Brain microvascular endothelial cell (primary cell): ENCODE measurements at regions not wholly inside any gene's neighbourhood (a gene's known extent, or its start where the extent isn't known, plus 50 kb on each side); places are given as distances from the start of the nearest gene placed in this dataset.
"Not testable (repeated sequence)": the region's sequence is repeated elsewhere in the genome, so short reads cannot be mapped to it uniquely, and the experiment has no call there.

Experiments
- DNase-seq: peaks from one replicate; pipeline ENCODE4 v3.0.0-alpha.2; 2020
- H3K27ac ChIP-seq: fragments of 250-450 bp; sonication (Bioruptor Pico); 2 replicates; pipeline ENCODE4 v1.5.1; 2020; ENCODE audit warnings: mild to moderate bottlenecking, moderate library complexity
- H3K27me3 ChIP-seq: fragments of 250-450 bp; sonication (Bioruptor Pico); replicated peaks from 2 replicates; pipeline ENCODE4 v1.5.1; 2020; ENCODE audit warnings: mild to moderate bottlenecking
- H3K36me3 ChIP-seq: fragments of 250-450 bp; sonication (Bioruptor Pico); replicated peaks from 2 replicates; pipeline ENCODE4 v1.5.1; 2020; ENCODE audit warnings: mild to moderate bottlenecking
- H3K4me3 ChIP-seq: 2 replicates; pipeline ENCODE4 v1.5.1; 2011; ENCODE audit warnings: low read depth, mild to moderate bottlenecking, control low read depth, low read length, moderate library complexity
- in situ Hi-C: cut with HindIII; loops from 2 replicates; pipeline ENCODE4 v1.10.0; 2017; ENCODE audit warnings: low sequenced_read_pairs, low pct_ligation_motif_present
- TF ChIP-seq, protein P1 (sequence below): IDR thresholded peaks from 2 replicates; pipeline ENCODE4 v1.5.1; 2011; ENCODE audit warnings: low read depth, mild to moderate bottlenecking, moderate library complexity, low read length, control low read depth, inconsistent platforms; ENCODE audit errors: missing control alignments

DNA sequence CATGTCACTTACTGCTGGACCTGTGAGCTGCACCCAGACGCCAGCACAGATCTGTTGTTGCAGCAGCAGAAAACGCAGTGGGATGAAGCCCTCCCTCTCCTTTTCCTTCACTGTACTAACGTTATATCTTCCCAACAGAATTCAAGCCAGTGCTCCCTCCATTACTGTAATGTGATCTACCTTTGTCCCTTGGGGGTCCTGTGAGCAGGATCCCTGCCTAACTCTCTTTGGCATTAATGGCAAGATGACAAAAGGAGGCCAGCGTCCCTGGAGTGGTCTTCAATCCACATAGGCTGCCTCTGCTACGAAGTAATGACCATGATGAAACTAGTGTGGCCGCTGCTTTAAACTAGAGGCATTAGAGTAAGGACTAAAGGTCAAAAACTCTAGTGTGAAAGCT, 69.3 kb upstream of the SOX14 start:
- TF ChIP-seq, protein P1, sequence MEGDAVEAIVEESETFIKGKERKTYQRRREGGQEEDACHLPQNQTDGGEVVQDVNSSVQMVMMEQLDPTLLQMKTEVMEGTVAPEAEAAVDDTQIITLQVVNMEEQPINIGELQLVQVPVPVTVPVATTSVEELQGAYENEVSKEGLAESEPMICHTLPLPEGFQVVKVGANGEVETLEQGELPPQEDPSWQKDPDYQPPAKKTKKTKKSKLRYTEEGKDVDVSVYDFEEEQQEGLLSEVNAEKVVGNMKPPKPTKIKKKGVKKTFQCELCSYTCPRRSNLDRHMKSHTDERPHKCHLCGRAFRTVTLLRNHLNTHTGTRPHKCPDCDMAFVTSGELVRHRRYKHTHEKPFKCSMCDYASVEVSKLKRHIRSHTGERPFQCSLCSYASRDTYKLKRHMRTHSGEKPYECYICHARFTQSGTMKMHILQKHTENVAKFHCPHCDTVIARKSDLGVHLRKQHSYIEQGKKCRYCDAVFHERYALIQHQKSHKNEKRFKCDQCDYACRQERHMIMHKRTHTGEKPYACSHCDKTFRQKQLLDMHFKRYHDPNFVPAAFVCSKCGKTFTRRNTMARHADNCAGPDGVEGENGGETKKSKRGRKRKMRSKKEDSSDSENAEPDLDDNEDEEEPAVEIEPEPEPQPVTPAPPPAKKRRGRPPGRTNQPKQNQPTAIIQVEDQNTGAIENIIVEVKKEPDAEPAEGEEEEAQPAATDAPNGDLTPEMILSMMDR: no peak
- Histone ChIP-seq H3K27ac (no peak overlapping the region), H3K27me3 (no peaks in the 10 kb centered on the region), H3K36me3 (no peaks in the 10 kb centered on the region), H3K4me3 (no peak overlapping the region)
- in situ Hi-C loops: no loop called here
- DNase-seq: no peak

DNA sequence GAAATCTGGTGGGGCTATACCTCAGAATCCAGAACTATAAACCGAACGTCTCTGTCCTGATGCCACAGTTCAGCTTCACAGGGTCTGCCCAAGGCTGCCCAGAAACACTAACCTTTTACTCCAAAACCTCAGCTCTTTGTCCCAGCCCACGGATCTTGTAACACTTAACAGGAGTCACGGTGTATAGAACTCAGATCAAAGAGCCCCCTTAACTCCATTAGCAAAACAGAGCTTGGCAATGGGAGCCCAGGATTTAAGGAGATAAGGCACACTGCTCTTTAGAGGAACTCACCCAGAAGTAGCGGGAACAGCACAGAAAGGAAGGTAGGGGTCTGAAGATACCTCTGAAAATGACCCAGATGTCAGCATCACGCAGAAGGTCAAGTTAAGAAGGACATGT, 68.8 kb upstream of the SOX14 start:
- H3K27me3 ChIP-seq: no peaks in the 10 kb centered on the region
- H3K4me3 ChIP-seq: no peak overlapping the region
- DNase-seq: no peak
- TF ChIP-seq, protein P1: no peak
- H3K36me3 ChIP-seq: no peaks in the 10 kb centered on the region
- H3K27ac ChIP-seq: no peak overlapping the region
- in situ Hi-C loops: no loop called here

DNA sequence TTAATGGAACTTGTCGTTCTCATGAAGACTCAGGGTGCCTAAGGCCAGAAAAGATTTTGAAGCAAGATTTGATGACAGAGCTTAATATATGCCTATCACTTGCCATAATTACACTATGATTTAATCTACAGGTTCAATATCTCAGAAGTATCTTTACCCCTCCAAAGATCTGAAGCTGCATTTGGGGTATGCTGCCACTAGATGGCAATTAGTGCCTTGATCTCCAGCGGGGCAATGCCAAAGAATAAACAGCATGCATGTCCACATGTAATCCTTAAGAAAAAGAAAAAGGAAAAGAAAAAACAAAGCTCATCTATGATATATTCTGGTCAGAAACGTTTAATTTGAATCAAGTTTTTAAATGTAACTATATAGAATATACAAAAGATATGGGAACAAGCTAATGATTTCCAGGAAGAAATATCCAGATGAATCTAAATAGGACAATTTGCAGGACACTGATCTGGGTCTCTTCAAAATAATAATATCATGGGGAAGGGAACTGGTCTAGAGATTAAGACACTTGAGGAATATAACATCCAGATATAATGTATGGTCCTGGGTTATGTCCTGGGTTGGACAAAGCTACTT, 55.0 kb upstream of the SOX14 start:
- no peak overlapping the region for H3K4me3 ChIP-seq
- TF ChIP-seq, protein P1: no peak
- peak; percentile 1 for DNase-seq

GRCh38 chr3:137713965-137714364, 50.1 kb upstream of the SOX14 start:
- H3K27ac ChIP-seq, H3K27me3 ChIP-seq, H3K4me3 ChIP-seq, DNase-seq, H3K36me3 ChIP-seq, in situ Hi-C loops: not testable (repeated sequence)

More for the DNA sequence above, 55.0 kb upstream of the SOX14 start:
- in situ Hi-C loops: no loop called here
- no peak overlapping the region for H3K27ac ChIP-seq
- no peaks in the 10 kb centered on the region for H3K27me3 ChIP-seq
- H3K36me3 ChIP-seq: no peaks in the 10 kb centered on the region
